Osteocyte (in vitro differentiated cells): ENCODE measurements at regions not wholly inside any gene's neighbourhood (a gene's known extent, or its start where the extent isn't known, plus 50 kb on each side); places are given as distances from the start of the nearest gene placed in this dataset.

ENCODE experiments used
- DNase-seq: peaks from one replicate; pipeline ENCODE4 v3.0.0; 2021; ENCODE audit warnings: mixed read lengths; ENCODE audit not compliant: unreplicated experiment; ENCODE audit errors: extremely low spot score
- H3K27ac Mint-ChIP-seq: one replicate; pipeline ENCODE4 v1.8.0; 2021; ENCODE audit warnings: mild to moderate bottlenecking, mixed read lengths; ENCODE audit not compliant: unreplicated experiment
- H3K27me3 Mint-ChIP-seq: one replicate; pipeline ENCODE4 v1.8.0; 2021; ENCODE audit warnings: mixed read lengths; ENCODE audit not compliant: unreplicated experiment
- H3K36me3 Mint-ChIP-seq: one replicate; pipeline ENCODE4 v1.8.0; 2021; ENCODE audit warnings: mixed read lengths; ENCODE audit not compliant: unreplicated experiment
- H3K4me1 Mint-ChIP-seq: one replicate; pipeline ENCODE4 v1.8.0; 2021; ENCODE audit warnings: mixed read lengths; ENCODE audit not compliant: unreplicated experiment
- H3K4me3 Mint-ChIP-seq: one replicate; pipeline ENCODE4 v1.8.0; 2021; ENCODE audit warnings: mild to moderate bottlenecking, moderate library complexity, mixed read lengths; ENCODE audit not compliant: unreplicated experiment
- H3K9me3 Mint-ChIP-seq: one replicate; pipeline ENCODE4 v1.8.0; 2021; ENCODE audit warnings: mixed read lengths; ENCODE audit not compliant: unreplicated experiment
- TF ChIP-seq, protein P1 (sequence below): fragments of 200-600 bp; sonication (generic); IDR thresholded peaks from 2 replicates; pipeline ENCODE4 v1.5.0; 2021; ENCODE audit warnings: antibody characterized with exemption, mild to moderate bottlenecking, moderate library complexity

DNA sequence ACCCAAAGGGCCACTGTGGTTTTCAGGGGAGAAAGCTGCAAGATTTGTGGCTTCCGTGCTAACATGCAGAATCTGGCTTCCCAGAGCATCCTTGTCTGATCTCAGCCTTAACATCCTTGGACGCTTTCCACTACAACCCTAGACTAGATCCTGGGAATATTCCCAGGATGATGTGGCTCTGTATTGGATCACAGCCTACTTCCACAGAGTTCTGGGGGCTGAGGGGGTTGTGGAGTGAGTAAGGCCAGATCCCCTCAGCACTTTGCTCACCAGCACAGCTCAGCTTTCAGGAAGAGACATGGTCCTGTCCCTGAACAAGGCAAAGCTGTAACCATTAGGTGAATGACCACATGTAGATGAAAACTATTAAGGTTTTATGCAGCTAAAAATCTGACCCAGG is 241.3 kb upstream of the MYO3A start:
- H3K27me3 Mint-ChIP-seq, result no peaks in the 10 kb centered on the region
- no peaks in the 10 kb centered on the region for H3K9me3 Mint-ChIP-seq
- no peaks in the 10 kb centered on the region for H3K36me3 Mint-ChIP-seq
- TF ChIP-seq, protein P1, sequence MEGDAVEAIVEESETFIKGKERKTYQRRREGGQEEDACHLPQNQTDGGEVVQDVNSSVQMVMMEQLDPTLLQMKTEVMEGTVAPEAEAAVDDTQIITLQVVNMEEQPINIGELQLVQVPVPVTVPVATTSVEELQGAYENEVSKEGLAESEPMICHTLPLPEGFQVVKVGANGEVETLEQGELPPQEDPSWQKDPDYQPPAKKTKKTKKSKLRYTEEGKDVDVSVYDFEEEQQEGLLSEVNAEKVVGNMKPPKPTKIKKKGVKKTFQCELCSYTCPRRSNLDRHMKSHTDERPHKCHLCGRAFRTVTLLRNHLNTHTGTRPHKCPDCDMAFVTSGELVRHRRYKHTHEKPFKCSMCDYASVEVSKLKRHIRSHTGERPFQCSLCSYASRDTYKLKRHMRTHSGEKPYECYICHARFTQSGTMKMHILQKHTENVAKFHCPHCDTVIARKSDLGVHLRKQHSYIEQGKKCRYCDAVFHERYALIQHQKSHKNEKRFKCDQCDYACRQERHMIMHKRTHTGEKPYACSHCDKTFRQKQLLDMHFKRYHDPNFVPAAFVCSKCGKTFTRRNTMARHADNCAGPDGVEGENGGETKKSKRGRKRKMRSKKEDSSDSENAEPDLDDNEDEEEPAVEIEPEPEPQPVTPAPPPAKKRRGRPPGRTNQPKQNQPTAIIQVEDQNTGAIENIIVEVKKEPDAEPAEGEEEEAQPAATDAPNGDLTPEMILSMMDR, result no peak
- H3K27ac Mint-ChIP-seq, result no peak overlapping the region
- H3K4me3 Mint-ChIP-seq, result no peak overlapping the region
- no peaks in the 10 kb centered on the region for H3K4me1 Mint-ChIP-seq
- DNase-seq, result peak; percentile 17

DNA sequence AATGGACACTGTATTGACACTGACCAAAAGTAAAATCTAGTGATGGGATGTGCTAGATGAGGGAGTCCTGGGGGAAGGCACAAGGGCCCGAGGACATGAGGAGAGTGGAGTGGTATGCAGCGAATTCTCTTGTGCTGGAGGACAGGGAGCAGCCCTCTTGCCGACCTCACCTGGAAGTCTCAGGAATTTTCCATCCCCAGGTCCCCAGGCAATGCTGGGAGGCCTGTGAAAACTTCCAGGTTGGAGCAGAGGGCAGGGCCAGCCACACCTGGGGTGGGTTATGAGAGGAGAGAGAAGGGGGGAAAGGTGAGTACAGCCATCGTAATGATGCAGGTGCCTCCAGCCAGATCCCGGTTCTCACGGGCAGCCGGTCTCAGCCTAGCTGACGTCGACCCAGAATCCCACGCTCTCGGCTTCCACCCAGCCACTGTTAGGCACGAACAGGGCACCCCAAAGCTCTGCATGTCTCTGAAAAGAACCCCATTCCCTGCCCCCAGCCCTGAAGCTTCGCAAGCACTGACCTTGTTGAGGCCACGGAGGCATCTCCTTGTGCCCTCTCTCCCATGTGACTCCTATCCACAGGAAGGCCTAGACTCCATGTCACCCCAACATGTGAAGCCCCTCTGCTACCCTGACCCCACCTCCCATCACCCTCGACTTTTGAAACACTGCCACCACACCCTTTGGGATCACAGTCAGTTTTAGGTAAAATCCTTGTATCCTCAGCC is 239.7 kb upstream of the MYO3A start:
- H3K4me1 Mint-ChIP-seq, result no peaks in the 10 kb centered on the region
- H3K4me3 Mint-ChIP-seq, result no peak overlapping the region
- DNase-seq, result peak; percentile 68
- no peak overlapping the region for H3K27ac Mint-ChIP-seq
- H3K36me3 Mint-ChIP-seq, result no peaks in the 10 kb centered on the region
- TF ChIP-seq, protein P1, result no peak
- no peaks in the 10 kb centered on the region for H3K27me3 Mint-ChIP-seq
- H3K9me3 Mint-ChIP-seq, result no peaks in the 10 kb centered on the region

DNA sequence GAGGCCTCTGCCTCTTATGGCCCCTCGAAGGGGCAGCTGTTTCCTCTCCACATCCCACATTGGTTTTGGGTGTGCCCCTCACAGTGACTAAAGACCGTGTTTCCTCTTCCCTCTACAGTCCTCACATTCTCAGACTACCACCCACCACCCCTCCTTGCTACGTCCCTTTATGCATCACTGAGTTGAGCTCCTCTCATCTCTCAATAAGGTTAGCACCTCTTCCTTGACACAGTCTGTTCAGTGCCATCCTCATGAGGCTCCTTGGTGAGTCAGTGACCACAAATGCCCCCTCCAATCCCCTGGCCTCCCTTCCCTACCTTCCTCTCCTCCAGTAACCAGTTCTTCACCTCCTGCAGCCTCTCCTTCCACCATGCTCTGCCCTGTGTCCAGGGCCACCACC is 239.1 kb upstream of the MYO3A start:
- no peaks in the 10 kb centered on the region for H3K9me3 Mint-ChIP-seq
- no peaks in the 10 kb centered on the region for H3K36me3 Mint-ChIP-seq
- no peak overlapping the region for H3K27ac Mint-ChIP-seq
- H3K27me3 Mint-ChIP-seq, result no peaks in the 10 kb centered on the region
- DNase-seq, result peak; percentile 56
- H3K4me3 Mint-ChIP-seq, result no peak overlapping the region
- no peaks in the 10 kb centered on the region for H3K4me1 Mint-ChIP-seq
- TF ChIP-seq, protein P1, result no peak

DNA sequence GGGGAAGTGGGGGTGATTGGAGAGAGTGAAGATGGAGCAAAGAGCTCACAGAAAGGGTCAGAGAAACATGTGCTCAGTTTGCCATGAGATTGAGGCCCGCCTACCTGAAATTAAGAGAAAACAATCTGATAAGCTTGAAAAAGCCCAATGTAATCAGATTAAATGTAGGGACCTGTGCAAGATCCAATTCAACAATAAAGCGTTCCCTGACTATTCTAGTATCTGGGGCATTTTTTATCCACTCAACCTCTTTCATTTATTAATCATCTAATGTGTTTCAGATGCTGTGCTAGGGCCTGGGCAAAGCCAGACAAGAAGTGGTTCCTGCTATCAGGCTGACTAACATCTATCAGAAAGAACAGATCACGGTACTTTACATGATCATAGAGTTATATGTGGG is 238.4 kb upstream of the MYO3A start:
- TF ChIP-seq, protein P1, result no peak
- no peaks in the 10 kb centered on the region for H3K36me3 Mint-ChIP-seq
- no peak overlapping the region for H3K4me3 Mint-ChIP-seq
- no peaks in the 10 kb centered on the region for H3K27me3 Mint-ChIP-seq
- H3K27ac Mint-ChIP-seq, result no peak overlapping the region
- H3K4me1 Mint-ChIP-seq, result no peaks in the 10 kb centered on the region
- H3K9me3 Mint-ChIP-seq, result no peaks in the 10 kb centered on the region
- DNase-seq, result no peak

DNA sequence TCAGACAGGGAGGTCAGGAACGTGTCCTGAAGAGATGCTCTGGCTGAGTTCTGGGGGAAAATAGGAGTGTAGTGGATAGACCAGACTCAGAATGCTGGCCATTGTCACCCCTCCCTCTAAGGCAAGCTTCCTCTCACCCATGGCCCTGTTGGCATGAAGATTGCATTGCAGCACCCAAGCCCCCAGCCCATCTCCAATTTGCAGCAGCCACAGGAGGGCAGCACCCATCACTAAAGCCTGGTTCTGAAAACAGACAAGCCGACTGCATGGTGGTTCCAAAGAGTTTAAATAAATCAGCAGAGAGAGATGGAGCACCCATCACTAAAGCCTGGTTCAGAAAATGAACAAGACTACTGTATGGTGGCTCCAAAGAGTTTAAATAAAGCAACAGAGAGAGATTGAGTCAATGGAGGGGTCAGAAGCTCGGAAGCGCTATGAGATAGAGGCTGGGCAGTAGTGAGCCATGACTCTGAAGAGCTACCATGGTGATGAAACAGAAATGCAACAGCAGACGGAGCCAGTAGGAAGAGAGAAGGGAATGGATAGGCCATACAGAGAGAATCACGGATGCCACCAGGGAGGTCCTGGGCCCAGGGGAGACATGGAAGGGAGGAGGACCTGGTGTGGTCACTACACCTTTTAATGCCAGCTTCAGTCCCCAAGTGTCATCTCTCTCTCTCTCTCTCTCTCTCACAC is 237.9 kb upstream of the MYO3A start:
- TF ChIP-seq, protein P1, result no peak
- H3K9me3 Mint-ChIP-seq, result no peaks in the 10 kb centered on the region
- H3K4me3 Mint-ChIP-seq, result no peak overlapping the region
- no peak overlapping the region for H3K27ac Mint-ChIP-seq
- no peaks in the 10 kb centered on the region for H3K4me1 Mint-ChIP-seq
- H3K36me3 Mint-ChIP-seq, result no peaks in the 10 kb centered on the region
- no peaks in the 10 kb centered on the region for H3K27me3 Mint-ChIP-seq
- DNase-seq, result peak; percentile 59
